Spinal cord (tissue), 9 donors: ENCODE measurements at regions not wholly inside any gene's neighbourhood (a gene's known extent, or its start where the extent isn't known, plus 50 kb on each side); places are given as distances from the start of the nearest gene placed in this dataset.

Source experiments
- DNase-seq, 6 donors: peaks; one replicate each; pipeline versions ENCODE4 v3.0.0 to v3.0.0-alpha.2; 2013 to 2015; ENCODE audit warnings: low spot score in 6 of 6, low read depth in 4 of 6
- H3K27ac ChIP-seq: one replicate; pipeline ENCODE4 v1.5.1; 2013; ENCODE audit warnings: low read depth, low read length, control low read depth
- H3K27me3 ChIP-seq: one replicate; pipeline ENCODE4 v1.6.1; 2013; ENCODE audit warnings: low read length; ENCODE audit not compliant: control insufficient read depth, insufficient read depth
- H3K36me3 ChIP-seq: one replicate; pipeline ENCODE4 v1.6.1; 2013; ENCODE audit warnings: low read length; ENCODE audit not compliant: control insufficient read depth, insufficient read depth
- H3K4me1 ChIP-seq: one replicate; pipeline ENCODE4 v1.6.1; 2013; ENCODE audit warnings: low read length; ENCODE audit not compliant: control insufficient read depth, insufficient read depth
- H3K4me3 ChIP-seq: one replicate; pipeline ENCODE4 v1.5.1; 2013; ENCODE audit warnings: low read depth, low read length, control low read depth
- H3K9me3 ChIP-seq: one replicate; pipeline ENCODE4 v1.6.1; 2013; ENCODE audit warnings: low read length; ENCODE audit not compliant: control insufficient read depth, insufficient read depth
- WGBS: methylation state at CpG from one replicate; pipeline ENCODE4 v1.1.5; 2013; ENCODE audit warnings: missing lambda C conversion rate; ENCODE audit not compliant: insufficient coverage; 5-methylcytosine and 5-hydroxymethylcytosine counted together
- donor health status: healthy.

GRCh38 chr6:56708810-56709597, 66.3 kb upstream of the DST start:
- no peak overlapping the region for H3K4me3 ChIP-seq
- DNase-seq: peak in 2 of 6 donors; percentile 57 to 58
- H3K27ac ChIP-seq: no peak overlapping the region
- no peaks in the 10 kb centered on the region for H3K9me3 ChIP-seq
- no peaks in the 10 kb centered on the region for H3K36me3 ChIP-seq
- WGBS: no CpG with 5 or more reads among the region's 4 CpGs
- no peaks in the 10 kb centered on the region for H3K27me3 ChIP-seq
- H3K4me1 ChIP-seq: peaks cover 5% of the 10 kb centered on the region

GRCh38 chr6:56706981-56707726, 64.5 kb upstream of the DST start:
- Histone ChIP-seq H3K27me3 (no peaks in the 10 kb centered on the region), H3K27ac (no peak overlapping the region), H3K9me3 (no peaks in the 10 kb centered on the region), H3K4me3 (no peak overlapping the region), H3K36me3 (no peaks in the 10 kb centered on the region), H3K4me1 (peaks cover 5% of the 10 kb centered on the region)
- no peak for DNase-seq
- WGBS: 84% methylated on average over 3 of the region's 5 CpGs

- Histone ChIP-seq H3K4me1 (no peaks in the 10 kb centered on the region), H3K36me3 (no peaks in the 10 kb centered on the region), H3K4me3 (no peak overlapping the region), H3K27me3 (no peaks in the 10 kb centered on the region), H3K27ac (no peak overlapping the region), H3K9me3 (no peaks in the 10 kb centered on the region)
- WGBS: no CpG with 5 or more reads among the region's 1 CpG
- peak in 2 of 6 donors; percentile 44 to 67 for DNase-seq
Observed at GRCh38 chr6:56699066-56699654, 56.5 kb upstream of the DST start.

DNA sequence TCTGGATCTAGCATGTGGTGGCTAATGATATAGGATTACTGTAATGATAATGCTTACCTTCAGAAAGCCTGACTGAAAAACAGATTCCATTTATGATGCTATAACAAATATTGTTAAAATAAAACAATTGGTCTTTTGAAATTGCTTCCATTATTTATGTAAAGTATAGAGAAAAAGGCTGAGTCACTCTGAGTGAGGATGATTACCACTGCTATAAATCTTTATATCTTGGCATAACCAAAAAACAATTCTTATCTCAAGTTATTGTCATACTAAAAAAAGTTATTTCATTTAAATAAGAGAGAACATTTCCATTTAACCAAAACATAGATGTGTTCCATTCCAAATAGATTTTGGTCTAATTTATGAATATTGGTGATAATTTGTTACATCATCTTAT, 53.0 kb upstream of the DST start:
- DNase-seq: no peak
- no peak overlapping the region for H3K27ac ChIP-seq
- no peaks in the 10 kb centered on the region for H3K4me1 ChIP-seq
- H3K27me3 ChIP-seq: no peaks in the 10 kb centered on the region
- H3K9me3 ChIP-seq: no peaks in the 10 kb centered on the region
- H3K4me3 ChIP-seq: no peak overlapping the region
- no peaks in the 10 kb centered on the region for H3K36me3 ChIP-seq

DNA sequence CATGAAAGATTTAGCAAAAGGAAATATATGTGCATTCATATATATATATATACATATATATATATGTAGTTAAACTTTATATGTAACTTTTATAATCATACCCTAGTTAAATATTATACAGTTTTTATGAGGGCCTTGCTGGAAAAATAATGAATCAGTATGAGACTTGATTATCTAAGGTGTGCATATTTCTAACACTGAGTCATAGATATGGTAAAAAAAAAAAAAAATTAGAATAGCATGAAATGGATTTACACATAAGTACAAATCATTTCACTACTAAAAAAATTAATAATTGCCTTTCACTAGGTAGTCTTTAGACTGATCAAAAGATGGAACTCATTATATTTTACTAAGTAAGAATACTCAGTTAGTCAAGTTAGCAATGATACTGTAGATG, 51.3 kb upstream of the DST start:
- Histone ChIP-seq H3K27ac (no peak overlapping the region), H3K4me1 (no peaks in the 10 kb centered on the region)

DNA sequence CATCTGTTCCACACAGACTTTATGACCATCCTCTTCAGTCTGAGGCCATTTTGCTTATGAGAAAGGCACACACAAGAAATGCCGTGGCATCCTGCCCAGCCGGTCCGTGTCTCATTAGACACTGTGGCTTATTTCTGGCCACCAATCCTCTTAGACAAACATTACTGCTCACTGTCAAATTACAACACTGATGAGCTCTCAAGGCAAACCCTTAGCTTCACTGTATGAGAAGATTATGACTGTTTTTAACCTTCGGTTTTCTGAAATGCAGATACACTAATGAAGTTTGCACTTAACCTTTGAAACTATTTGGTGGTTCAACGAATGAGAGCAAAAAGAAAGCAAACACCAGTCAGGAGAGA, 50.5 kb upstream of the DST start:
- WGBS: 48% methylated on average over 2 of the region's 5 CpGs
- H3K9me3 ChIP-seq: no peaks in the 10 kb centered on the region
- H3K27me3 ChIP-seq: no peaks in the 10 kb centered on the region
- no peaks in the 10 kb centered on the region for H3K36me3 ChIP-seq
- H3K27ac ChIP-seq: peak overlapping the region; percentile 67
- H3K4me1 ChIP-seq: no peaks in the 10 kb centered on the region
- no peak overlapping the region for H3K4me3 ChIP-seq
- peak in 5 of 6 donors; percentile 30 to 80 (median 53) for DNase-seq

More for the DNA sequence above, 51.3 kb upstream of the DST start:
- no peak for DNase-seq
- no peaks in the 10 kb centered on the region for H3K9me3 ChIP-seq
- H3K36me3 ChIP-seq: no peaks in the 10 kb centered on the region
- H3K4me3 ChIP-seq: no peak overlapping the region
- no peaks in the 10 kb centered on the region for H3K27me3 ChIP-seq

- WGBS: 74% methylated on average over 7 of the region's 8 CpGs
- Histone ChIP-seq H3K36me3 (no peaks in the 10 kb centered on the region), H3K27me3 (no peaks in the 10 kb centered on the region), H3K4me1 (no peaks in the 10 kb centered on the region), H3K27ac (peak overlapping the region; percentile 67), H3K9me3 (no peaks in the 10 kb centered on the region), H3K4me3 (no peak overlapping the region)
- DNase-seq: no peak
Observed at GRCh38 chr6:56692523-56693245, 50.0 kb upstream of the DST start.
